OCI-LY1 (cell line): ENCODE measurements at regions not wholly inside any gene's neighbourhood (a gene's known extent, or its start where the extent isn't known, plus 50 kb on each side); places are given as distances from the start of the nearest gene placed in this dataset.

ENCODE experiments used
- H2AFZ ChIP-seq: fragments of 200-600 bp; sonication (generic), shearing (Covaris generic); 2 replicates; pipeline ENCODE4 v1.6.0; 2014; ENCODE audit warnings: antibody characterized with exemption, mild to moderate bottlenecking, low read length
- H3F3A ChIP-seq: fragments of 200-600 bp; sonication (generic), shearing (Covaris generic); 2 replicates; pipeline ENCODE4 v1.6.0; 2014; ENCODE audit warnings: mild to moderate bottlenecking, antibody characterized with exemption, low read length, moderate library complexity; ENCODE audit not compliant: insufficient read depth
- H3K27ac ChIP-seq: fragments of 200-600 bp; sonication (generic); 2 replicates; pipeline ENCODE4 v1.5.1; 2014; ENCODE audit warnings: low read length, mixed run types, mild to moderate bottlenecking, low read depth; ENCODE audit not compliant: poor library complexity, severe bottlenecking
- H3K27me3 ChIP-seq: fragments of 200-600 bp; sonication (generic); 2 replicates; pipeline ENCODE4 v1.6.0; 2014; ENCODE audit warnings: antibody characterized with exemption, mild to moderate bottlenecking, low read length, moderate library complexity; ENCODE audit not compliant: insufficient read depth
- H3K36me3 ChIP-seq: fragments of 200-600 bp; sonication (generic); 2 replicates; pipeline ENCODE4 v1.6.1; 2014; ENCODE audit warnings: mild to moderate bottlenecking, antibody characterized with exemption, low read length, moderate library complexity, mixed read lengths; ENCODE audit not compliant: insufficient read depth
- H3K4me1 ChIP-seq: fragments of 200-600 bp; sonication (generic); 2 replicates; pipeline ENCODE4 v1.5.1; 2014; ENCODE audit warnings: mild to moderate bottlenecking, low read length, moderate library complexity; ENCODE audit not compliant: insufficient read depth, severe bottlenecking
- H3K4me2 ChIP-seq: fragments of 200-600 bp; sonication (generic), shearing (Covaris generic); 2 replicates; pipeline ENCODE4 v1.6.1; 2014; ENCODE audit warnings: low read length
- H3K4me3 ChIP-seq: fragments of 200-600 bp; sonication (generic); 2 replicates; pipeline ENCODE4 v1.5.1; 2014; ENCODE audit warnings: low read length, low read depth, mild to moderate bottlenecking, mixed read lengths; ENCODE audit not compliant: poor library complexity, severe bottlenecking
- H3K79me2 ChIP-seq: fragments of 200-600 bp; shearing (Covaris generic); 2 replicates; pipeline ENCODE4 v1.6.1; 2016; ENCODE audit warnings: mixed run types, low read length, mixed read lengths; ENCODE audit not compliant: insufficient read depth
- H3K9ac ChIP-seq: fragments of 200-600 bp; sonication (generic), shearing (Covaris generic); 2 replicates; pipeline ENCODE4 v1.6.1; 2014; ENCODE audit warnings: mild to moderate bottlenecking, low read length, mixed read lengths
- H3K9me2 ChIP-seq: fragments of 200-600 bp; sonication (generic), shearing (Covaris generic); 2 replicates; pipeline ENCODE4 v1.6.1; 2014; ENCODE audit warnings: low read depth, mild to moderate bottlenecking, low read length, mixed read lengths
- H3K9me3 ChIP-seq: fragments of 200-600 bp; shearing (Covaris generic); 2 replicates; pipeline ENCODE4 v1.6.1; 2014; ENCODE audit warnings: low read length, mixed read lengths
- H4K20me1 ChIP-seq: fragments of 200-600 bp; sonication (generic), shearing (Covaris generic); 2 replicates; pipeline ENCODE4 v1.6.0; 2016; ENCODE audit warnings: mild to moderate bottlenecking, low read length; ENCODE audit not compliant: insufficient read depth
- CTCF ChIP-seq: fragments of 200-600 bp; sonication (generic), shearing (Covaris generic); IDR thresholded peaks from 2 replicates; pipeline ENCODE4 v1.5.1; 2017; ENCODE audit warnings: mild to moderate bottlenecking, antibody characterized with exemption, low read length, moderate library complexity, mixed read lengths
- EZH2 ChIP-seq: fragments of 200-600 bp; sonication (generic), shearing (Covaris generic); IDR thresholded peaks from 2 replicates; pipeline ENCODE4 v1.8.0; 2017; ENCODE audit warnings: borderline replicate concordance, mixed run types, mild to moderate bottlenecking, antibody characterized with exemption, low read length, moderate library complexity, mixed read lengths

- H3F3A ChIP-seq = no peaks in the 10 kb centered on the region
- H3K79me2 ChIP-seq = no peaks in the 10 kb centered on the region
- no peaks in the 10 kb centered on the region for H3K36me3 ChIP-seq
- no peak overlapping the region for H3K27ac ChIP-seq
- no peak overlapping the region for H3K4me2 ChIP-seq
- no peaks in the 10 kb centered on the region for H3K9me3 ChIP-seq
- H3K4me1 ChIP-seq = no peaks in the 10 kb centered on the region
- no peaks in the 10 kb centered on the region for H3K27me3 ChIP-seq
- H2AFZ ChIP-seq = no peak overlapping the region
- no peak overlapping the region for H3K4me3 ChIP-seq
- H3K9me2 ChIP-seq = no peaks in the 10 kb centered on the region
- no peak overlapping the region for H3K9ac ChIP-seq
- H4K20me1 ChIP-seq = no peaks in the 10 kb centered on the region
- TF ChIP-seq CTCF (no peak), EZH2 (no peak)
Measured at GRCh38 chr9:87063246-87063645, 115.9 kb upstream of the GAS1 start.

DNA sequence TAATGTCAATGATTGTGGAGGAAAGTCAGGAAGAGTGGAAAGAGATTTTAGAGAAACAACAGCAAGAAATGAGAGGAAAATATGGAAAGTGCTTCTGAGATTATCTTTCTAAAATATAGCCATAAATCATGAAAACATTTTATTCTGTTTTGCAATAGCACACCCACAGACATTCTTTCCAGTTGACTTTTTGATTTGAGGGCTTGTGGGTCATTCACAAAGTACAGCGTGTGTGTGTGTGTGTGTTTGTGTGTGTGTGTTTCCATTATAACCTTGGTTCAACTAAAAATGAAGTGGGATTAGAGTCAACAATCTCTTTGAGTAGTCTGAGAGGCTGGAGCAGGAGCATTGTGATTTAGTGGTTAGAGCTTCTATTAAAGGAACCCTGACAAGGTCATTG lies 116.6 kb upstream of the GAS1 start:
- H2AFZ ChIP-seq = no peak overlapping the region

GRCh38 chr9:87064311-87064710 lies 117.0 kb upstream of the GAS1 start:
- H3K4me2 ChIP-seq = no peak overlapping the region
- no peak overlapping the region for H2AFZ ChIP-seq
- no peak for TF ChIP-seq CTCF
- no peak for TF ChIP-seq EZH2
- no peaks in the 10 kb centered on the region for H3K9me2 ChIP-seq
- no peak overlapping the region for H3K9ac ChIP-seq
- no peak overlapping the region for H3K27ac ChIP-seq
- H3F3A ChIP-seq = no peaks in the 10 kb centered on the region
- no peak overlapping the region for H3K4me3 ChIP-seq
- H3K4me1 ChIP-seq = no peaks in the 10 kb centered on the region
- H3K36me3 ChIP-seq = no peaks in the 10 kb centered on the region
- no peaks in the 10 kb centered on the region for H4K20me1 ChIP-seq
- H3K27me3 ChIP-seq = no peaks in the 10 kb centered on the region
- no peaks in the 10 kb centered on the region for H3K9me3 ChIP-seq
- H3K79me2 ChIP-seq = no peaks in the 10 kb centered on the region

More for the DNA sequence above, 116.6 kb upstream of the GAS1 start:
- Histone ChIP-seq H3K9ac (no peak overlapping the region), H3K79me2 (no peaks in the 10 kb centered on the region), H3K27me3 (no peaks in the 10 kb centered on the region), H3K9me3 (no peaks in the 10 kb centered on the region), H3F3A (no peaks in the 10 kb centered on the region), H3K4me3 (no peak overlapping the region), H3K9me2 (no peaks in the 10 kb centered on the region), H3K4me1 (no peaks in the 10 kb centered on the region), H3K36me3 (no peaks in the 10 kb centered on the region), H4K20me1 (no peaks in the 10 kb centered on the region), H3K4me2 (no peak overlapping the region), H3K27ac (no peak overlapping the region)
- no peak for TF ChIP-seq CTCF
- TF ChIP-seq EZH2 = no peak
